ENCODE measurements at regions not wholly inside any gene's neighbourhood (a gene's known extent, or its start where the extent isn't known, plus 50 kb on each side); places are given as distances from the start of the nearest gene placed in this dataset.

DNA sequence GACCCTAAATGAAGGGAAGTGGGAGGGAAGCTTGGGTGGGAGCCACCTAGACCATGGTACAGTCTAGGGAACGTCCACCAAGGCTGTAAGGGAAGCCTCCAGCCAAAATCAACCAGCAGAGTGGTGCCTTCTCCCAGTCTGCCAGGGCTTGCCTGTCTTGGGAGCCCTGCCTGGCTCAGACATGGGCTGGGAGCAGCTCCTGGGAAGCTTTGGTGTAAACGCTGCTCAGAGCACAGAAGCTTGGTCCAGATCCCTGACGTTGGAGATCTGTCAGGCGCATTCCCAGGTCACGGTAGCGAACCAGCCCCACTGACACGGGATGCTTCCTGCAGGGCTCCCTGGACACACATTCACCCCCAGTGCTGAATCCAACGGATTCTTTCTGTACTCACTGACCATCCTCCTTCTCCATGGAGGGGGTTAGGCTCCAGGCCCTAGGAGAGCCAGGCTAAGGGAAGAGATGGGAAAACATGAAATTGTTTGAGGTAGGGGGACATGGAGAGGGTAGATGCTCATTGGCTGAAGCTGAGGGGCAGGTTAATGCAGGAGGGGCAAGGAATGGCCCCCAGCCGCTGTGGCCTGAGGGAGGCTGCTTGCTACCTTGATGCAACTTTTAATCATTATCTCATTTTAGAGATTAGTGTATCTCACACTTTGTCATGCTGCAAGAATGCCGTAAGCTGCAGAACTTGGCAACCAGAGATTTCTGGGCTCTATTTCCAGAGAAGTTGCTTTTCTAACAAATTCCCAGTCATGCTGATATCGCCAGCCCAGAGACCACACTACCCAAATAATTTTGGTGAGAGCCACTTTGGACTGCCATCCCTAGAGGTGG, 195.8 kb downstream of the UQCRFS1 start:
- H3K27me3 ChIP-seq = peaks cover 0 to 29% of the 10 kb centered on the region in 2 donors
- no peaks in the 10 kb centered on the region for H3K9me3 ChIP-seq
- no peaks in the 10 kb centered on the region for H3K36me3 ChIP-seq
- DNase-seq (ENCODE audit: low spot score in 2 of 2) = no peak
- no peak overlapping the region for H3K4me3 ChIP-seq
- H3K27ac ChIP-seq = no peak overlapping the region
- no peaks in the 10 kb centered on the region for H3K4me1 ChIP-seq
- TF ChIP-seq POLR2AphosphoS5 (IDR thresholded peaks at IDR 0.05) (no peak), POLR2A (IDR thresholded peaks at IDR 0.05) (no peak)
- TF ChIP-seq, protein P1, sequence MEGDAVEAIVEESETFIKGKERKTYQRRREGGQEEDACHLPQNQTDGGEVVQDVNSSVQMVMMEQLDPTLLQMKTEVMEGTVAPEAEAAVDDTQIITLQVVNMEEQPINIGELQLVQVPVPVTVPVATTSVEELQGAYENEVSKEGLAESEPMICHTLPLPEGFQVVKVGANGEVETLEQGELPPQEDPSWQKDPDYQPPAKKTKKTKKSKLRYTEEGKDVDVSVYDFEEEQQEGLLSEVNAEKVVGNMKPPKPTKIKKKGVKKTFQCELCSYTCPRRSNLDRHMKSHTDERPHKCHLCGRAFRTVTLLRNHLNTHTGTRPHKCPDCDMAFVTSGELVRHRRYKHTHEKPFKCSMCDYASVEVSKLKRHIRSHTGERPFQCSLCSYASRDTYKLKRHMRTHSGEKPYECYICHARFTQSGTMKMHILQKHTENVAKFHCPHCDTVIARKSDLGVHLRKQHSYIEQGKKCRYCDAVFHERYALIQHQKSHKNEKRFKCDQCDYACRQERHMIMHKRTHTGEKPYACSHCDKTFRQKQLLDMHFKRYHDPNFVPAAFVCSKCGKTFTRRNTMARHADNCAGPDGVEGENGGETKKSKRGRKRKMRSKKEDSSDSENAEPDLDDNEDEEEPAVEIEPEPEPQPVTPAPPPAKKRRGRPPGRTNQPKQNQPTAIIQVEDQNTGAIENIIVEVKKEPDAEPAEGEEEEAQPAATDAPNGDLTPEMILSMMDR (IDR thresholded peaks at IDR 0.05) = no peak
- intact Hi-C loops (cut with DNase I; ENCODE audit: low total_unique reads) = no loop called here

DNA sequence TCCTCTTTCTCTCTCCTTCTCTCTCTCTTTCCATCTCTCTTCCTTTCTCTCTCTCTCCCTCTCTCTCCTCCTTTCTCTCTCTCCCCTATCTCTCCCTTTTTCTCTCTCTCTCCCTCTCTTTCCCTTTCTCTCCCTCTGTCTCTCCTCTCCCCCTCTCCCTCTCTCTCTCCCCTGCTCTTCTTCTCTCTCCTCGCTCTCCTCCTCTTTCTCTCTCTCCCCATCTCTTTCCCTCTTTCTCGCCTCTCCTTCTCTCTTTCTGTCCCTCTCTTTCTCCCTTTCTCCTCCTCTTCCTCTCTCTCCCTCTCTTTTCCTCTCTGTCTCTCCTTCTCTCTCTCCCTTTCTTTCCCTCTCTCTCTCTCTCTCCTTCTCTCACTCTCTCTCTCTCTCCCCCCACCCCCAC, 196.6 kb downstream of the UQCRFS1 start:
- intact Hi-C loops (cut with DNase I; ENCODE audit: low total_unique reads) = no loop called here
- Histone ChIP-seq H3K36me3 (no peaks in the 10 kb centered on the region), H3K4me1 (no peaks in the 10 kb centered on the region), H3K9me3 (no peaks in the 10 kb centered on the region), H3K4me3 (no peak overlapping the region), H3K27me3 (peaks cover 0 to 21% of the 10 kb centered on the region in 2 donors), H3K27ac (no peak overlapping the region)
- TF ChIP-seq, protein P1 (IDR thresholded peaks at IDR 0.05) = no peak
- TF ChIP-seq POLR2A (IDR thresholded peaks at IDR 0.05) (no peak), POLR2AphosphoS5 (IDR thresholded peaks at IDR 0.05) (no peak)
- no peak for DNase-seq (ENCODE audit: low spot score in 2 of 2)

DNA sequence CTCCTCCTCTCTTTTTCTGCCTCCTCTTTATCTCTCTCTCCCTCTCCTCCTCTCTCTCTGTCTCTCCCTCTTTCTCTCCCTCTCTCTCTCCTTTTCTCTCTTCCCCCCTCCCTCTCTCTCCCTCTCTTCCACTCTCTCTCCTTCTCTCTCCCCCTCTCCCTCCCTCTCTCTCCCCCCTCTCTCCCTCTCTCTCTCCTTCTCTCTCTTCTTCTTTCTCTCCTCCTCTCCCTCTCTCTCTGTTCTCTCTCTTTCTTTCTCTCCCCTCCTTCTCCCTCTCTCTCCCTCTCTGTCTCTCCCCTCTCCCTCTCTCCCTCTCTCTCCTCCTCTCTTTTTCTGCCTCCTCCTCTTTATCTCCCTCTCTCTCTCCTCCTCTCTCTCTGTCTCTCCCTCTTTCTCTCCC, 197.4 kb downstream of the UQCRFS1 start:
- H3K4me3 ChIP-seq = no peak overlapping the region
- no peak overlapping the region for H3K27ac ChIP-seq
- H3K4me1 ChIP-seq = no peaks in the 10 kb centered on the region
- H3K27me3 ChIP-seq = peaks cover 0 to 16% of the 10 kb centered on the region in 2 donors
- TF ChIP-seq POLR2AphosphoS5 (IDR thresholded peaks at IDR 0.05) (no peak), POLR2A (IDR thresholded peaks at IDR 0.05) (no peak)
- TF ChIP-seq, protein P1 (IDR thresholded peaks at IDR 0.05) = no peak
- DNase-seq (ENCODE audit: low spot score in 2 of 2) = no peak
- H3K9me3 ChIP-seq = no peaks in the 10 kb centered on the region
- H3K36me3 ChIP-seq = no peaks in the 10 kb centered on the region
- intact Hi-C loops (cut with DNase I; ENCODE audit: low total_unique reads) = no loop called here

DNA sequence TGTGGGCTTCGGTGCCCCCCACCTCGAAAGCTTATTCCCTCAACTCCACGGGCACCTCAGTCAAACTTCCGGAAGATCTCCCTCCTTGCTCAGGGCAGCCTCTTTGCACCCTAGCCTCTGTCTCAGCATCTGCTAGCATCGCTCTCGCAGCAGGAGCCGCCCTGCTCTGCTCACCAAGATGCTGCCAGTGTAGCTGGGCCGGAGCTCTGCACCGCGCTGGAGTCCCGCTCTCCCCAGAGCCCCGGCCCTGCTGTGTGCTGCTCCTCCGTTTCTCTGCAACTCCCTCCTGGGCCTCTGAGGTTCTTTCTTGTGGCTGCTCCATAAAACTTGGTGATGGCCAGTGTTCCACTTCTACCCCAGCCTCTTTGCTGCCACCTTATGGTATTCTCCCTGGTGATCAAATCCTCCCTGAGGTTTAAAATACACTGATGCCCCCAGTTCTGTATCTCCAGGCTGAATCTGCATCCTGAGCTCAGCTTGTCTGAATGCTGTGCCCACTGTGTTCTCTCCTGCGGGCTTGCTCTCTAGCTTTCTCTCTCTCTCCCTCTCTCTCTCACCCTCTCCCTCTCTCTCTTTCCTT, 198.0 kb downstream of the UQCRFS1 start:
- Histone ChIP-seq H3K9me3 (no peaks in the 10 kb centered on the region), H3K27me3 (peaks cover 0 to 14% of the 10 kb centered on the region in 2 donors), H3K4me1 (no peaks in the 10 kb centered on the region), H3K4me3 (no peak overlapping the region), H3K36me3 (no peaks in the 10 kb centered on the region), H3K27ac (no peak overlapping the region)
- TF ChIP-seq, protein P1 (IDR thresholded peaks at IDR 0.05) = no peak
- no peak for DNase-seq (ENCODE audit: low spot score in 2 of 2)
- intact Hi-C loops (cut with DNase I; ENCODE audit: low total_unique reads) = no loop called here

DNA sequence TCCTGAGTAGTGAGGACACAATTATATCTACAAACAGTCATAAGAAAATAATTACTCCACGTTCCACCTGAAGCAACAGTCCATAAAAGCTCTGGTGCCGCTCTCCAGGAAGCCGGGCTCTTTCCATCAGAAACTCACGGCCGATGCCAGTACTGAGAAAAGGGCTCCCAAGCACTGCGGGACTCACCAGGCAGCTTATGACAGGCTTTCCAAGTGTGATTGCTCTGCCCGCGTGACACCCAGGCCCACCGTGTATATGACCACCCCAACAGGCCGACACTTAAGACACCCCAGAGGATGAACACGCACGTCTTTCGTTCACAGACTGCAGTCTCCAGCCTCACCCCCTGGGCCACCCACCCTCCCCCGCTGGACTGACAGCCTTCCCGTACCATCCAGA, 199.0 kb downstream of the UQCRFS1 start:
- Histone ChIP-seq H3K27ac (no peak overlapping the region), H3K9me3 (no peaks in the 10 kb centered on the region), H3K4me3 (no peak overlapping the region), H3K36me3 (no peaks in the 10 kb centered on the region), H3K4me1 (no peaks in the 10 kb centered on the region), H3K27me3 (peaks cover 0 to 14% of the 10 kb centered on the region in 2 donors)
- DNase-seq (ENCODE audit: low spot score in 2 of 2) = no peak
- no peak for TF ChIP-seq POLR2AphosphoS5 (IDR thresholded peaks at IDR 0.05)
- TF ChIP-seq, protein P1 (IDR thresholded peaks at IDR 0.05) = no peak
- TF ChIP-seq POLR2A (IDR thresholded peaks at IDR 0.05) = no peak
- intact Hi-C loops (cut with DNase I; ENCODE audit: low total_unique reads) = no loop called here
